ENCODE measurements at regions not wholly inside any gene's neighbourhood (a gene's known extent, or its start where the extent isn't known, plus 50 kb on each side); places are given as distances from the start of the nearest gene placed in this dataset.

GRCh38 chr6:79372757-79373156 is 138.3 kb upstream of the HMGN3 start:
- Histone ChIP-seq H4K20me1 (ENCODE audit: insufficient read depth) (no peaks in the 10 kb centered on the region), H3K9me2 (no peaks in the 10 kb centered on the region), H3K9ac (no peak overlapping the region), H3K36me3 (replicated peaks in 1 of 2; ENCODE audit: control insufficient read depth in 1 of 2, insufficient read depth in 2 of 2, low read length in 1 of 2) (no peaks in the 10 kb centered on the region), H3K4me1 (ENCODE audit: control insufficient read depth in 1 of 2, insufficient read depth in 2 of 2, low read depth in 1 of 2, low read length in 1 of 2) (no peaks in the 10 kb centered on the region; a peak in 1 of 4 replicates), H3K9me3 (no peaks in the 10 kb centered on the region), H3K79me2 (ENCODE audit: insufficient read depth) (no peaks in the 10 kb centered on the region), H3K27ac (ENCODE audit: low read depth in 2 of 2, low read length in 1 of 2) (no peak overlapping the region), H3K4me2 (no peak overlapping the region), H2AFZ (ENCODE audit: low read depth) (no peak overlapping the region), H3K27me3 (ENCODE audit: insufficient read depth) (no peaks in the 10 kb centered on the region), H3F3A (replicated peaks; ENCODE audit: insufficient read depth) (no peaks in the 10 kb centered on the region), H3K4me3 (ENCODE audit: low read depth in 2 of 2, low read length in 1 of 2) (no peak overlapping the region)
- POLR2A ChIA-PET, result no interaction called here
- TF ChIP-seq USF2 (IDR thresholded peaks at IDR 0.05; ENCODE audit: borderline replicate concordance, low read depth, low read length) (no peak), RCOR1 (IDR thresholded peaks at IDR 0.05; ENCODE audit: low read length) (no peak), FOXM1 (IDR thresholded peaks at IDR 0.05; ENCODE audit: low read depth) (no peak), YY1 (IDR thresholded peaks at IDR 0.05; ENCODE audit: low read depth) (no peak), TCF12 (IDR thresholded peaks at IDR 0.05) (no peak), CHD2 (IDR thresholded peaks at IDR 0.05; ENCODE audit: low read length, partially characterized antibody) (no peak), CTCF (IDR thresholded peaks at IDR 0.05) (no peak), MXI1 (IDR thresholded peaks at IDR 0.05; ENCODE audit: low read depth, low read length) (no peak), NRF1 (IDR thresholded peaks at IDR 0.05; ENCODE audit: low read depth, low read length) (no peak), RFX5 (IDR thresholded peaks at IDR 0.05; ENCODE audit: low read length) (no peak), USF1 (IDR thresholded peaks at IDR 0.05; ENCODE audit: borderline replicate concordance, low read depth) (no peak), NFIC (IDR thresholded peaks at IDR 0.05; ENCODE audit: borderline replicate concordance) (no peak), MEF2A (IDR thresholded peaks at IDR 0.05; ENCODE audit: borderline replicate concordance, low read depth) (no peak), IRF3 (IDR thresholded peaks at IDR 0.05; ENCODE audit: low read depth, low read length) (no peak), SIN3A (IDR thresholded peaks at IDR 0.05; ENCODE audit: borderline replicate concordance, low read depth, low read length) (no peak), RXRA (IDR thresholded peaks at IDR 0.05; ENCODE audit: borderline replicate concordance, low read depth) (no peak)
- whole genome bisulfite sequencing (ENCODE audit: low lambda C conversion rate), result 38% methylated on average over 1 of the region's 1 CpG
- no peak for DNase-seq
- CTCF ChIA-PET, result no interaction called here

Data from SK-N-SH (cell line).